Mucosa of gallbladder (tissue), 1 donor: ENCODE measurements at regions not wholly inside any gene's neighbourhood (a gene's known extent, or its start where the extent isn't known, plus 50 kb on each side); places are given as distances from the start of the nearest gene placed in this dataset.
"Not testable (repeated sequence)": the region's sequence is repeated elsewhere in the genome, so short reads cannot be mapped to it uniquely, and the experiment has no call there.

Experiments
- DNase-seq: peaks from one replicate; pipeline ENCODE4 v3.0.0-alpha.2; 2020; ENCODE audit warnings: low spot score
- donor health status: DM: no; HTN: no; CAD: no.

DNA sequence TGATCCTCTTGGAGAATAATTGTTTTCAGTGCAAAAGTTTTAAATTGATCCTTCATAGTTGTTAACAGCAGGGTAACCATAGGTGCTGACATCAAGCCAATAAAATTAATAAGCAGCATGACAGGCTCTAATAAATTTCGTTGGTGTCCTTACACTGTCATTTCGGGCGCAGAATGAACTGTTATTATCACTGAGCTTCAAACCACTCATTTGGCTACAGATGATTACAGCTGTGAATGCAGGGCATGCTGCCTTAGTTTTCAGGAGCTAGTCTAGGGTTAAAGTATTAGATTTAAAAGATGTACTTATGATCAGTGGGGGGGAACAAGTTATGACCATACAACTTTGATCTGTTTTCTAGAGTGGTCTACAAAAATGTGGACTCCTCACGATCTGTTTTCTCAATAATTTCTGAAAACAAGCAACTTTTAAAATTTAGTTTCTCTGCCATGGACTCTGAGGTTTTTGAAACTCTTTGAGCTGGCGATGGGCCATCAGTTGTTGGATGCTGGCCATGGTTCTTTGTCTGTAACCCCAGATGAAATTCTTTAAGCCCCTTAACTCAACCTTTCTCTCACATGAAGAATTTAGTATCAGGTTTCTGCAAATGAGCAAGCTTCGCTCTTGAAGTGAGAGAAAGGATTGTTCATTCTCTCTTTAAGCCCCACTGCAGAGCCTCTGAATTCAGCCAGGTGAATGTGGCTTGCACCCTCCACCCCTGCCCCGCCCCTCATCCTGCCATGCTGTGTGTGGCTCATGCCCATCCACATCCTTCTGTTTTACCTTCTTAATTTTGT is 99.1 kb upstream of the MTHFD1L start:
- no peak for DNase-seq

DNA sequence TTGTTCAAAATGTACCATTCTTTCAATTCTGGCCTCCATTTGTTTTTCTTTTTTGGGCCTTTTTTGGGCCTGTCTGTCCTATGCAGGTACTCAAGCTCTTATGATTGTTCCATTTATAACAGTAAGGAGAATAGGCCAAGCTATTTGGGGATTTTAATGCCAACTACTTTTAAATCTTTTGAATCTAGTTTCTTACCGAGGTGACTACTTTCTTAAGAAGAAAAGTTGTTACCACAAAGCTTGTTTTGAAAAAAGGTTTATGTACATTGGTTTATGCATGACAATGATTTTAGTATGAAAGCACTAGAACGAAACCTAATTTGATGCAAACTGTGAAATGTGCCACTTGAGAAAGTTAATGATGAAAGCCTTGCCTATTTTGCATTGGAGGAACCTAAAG is 98.3 kb upstream of the MTHFD1L start:
- DNase-seq, result no peak

DNA sequence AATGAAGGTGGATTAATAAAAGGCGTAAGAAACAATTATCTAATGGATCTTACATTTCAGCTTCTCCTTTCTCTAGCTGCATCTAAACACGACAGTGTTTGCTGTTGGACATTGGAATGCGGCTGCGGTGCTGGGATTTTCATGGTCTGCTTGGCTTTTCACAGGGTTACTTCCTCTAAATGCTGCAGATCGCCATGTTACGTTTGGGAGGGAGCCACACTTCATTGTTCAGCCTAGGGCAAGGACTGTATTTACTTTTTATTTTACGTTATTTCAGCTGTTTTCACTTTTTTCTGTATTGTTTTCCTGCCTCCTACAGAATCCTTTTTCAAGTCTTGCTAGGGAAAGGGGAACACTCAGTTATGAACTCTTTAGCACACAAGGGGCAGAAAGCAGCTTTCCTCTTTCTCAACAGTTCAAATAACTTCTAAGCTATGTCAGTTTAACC is 97.9 kb upstream of the MTHFD1L start:
- no peak for DNase-seq

DNA sequence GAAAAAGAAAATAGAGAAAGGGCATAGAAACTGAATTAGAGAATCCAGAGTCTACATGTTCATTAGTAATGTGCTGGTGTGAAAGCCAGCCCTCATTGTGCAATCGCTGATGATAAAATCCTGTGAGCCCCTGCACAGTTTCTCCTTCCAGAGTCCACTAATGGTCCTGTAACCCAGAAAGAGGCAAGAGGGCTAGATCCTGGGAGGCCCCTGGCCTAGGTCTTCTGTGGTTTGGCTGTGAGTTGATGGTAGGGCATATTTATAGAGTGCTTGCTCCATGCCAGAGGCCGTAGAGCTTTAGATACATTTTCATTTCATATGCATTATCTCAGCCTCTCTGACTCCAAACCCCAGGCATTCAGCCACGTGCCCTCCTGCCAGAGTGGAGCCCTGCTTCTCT is 94.9 kb upstream of the MTHFD1L start:
- DNase-seq, result no peak

DNA sequence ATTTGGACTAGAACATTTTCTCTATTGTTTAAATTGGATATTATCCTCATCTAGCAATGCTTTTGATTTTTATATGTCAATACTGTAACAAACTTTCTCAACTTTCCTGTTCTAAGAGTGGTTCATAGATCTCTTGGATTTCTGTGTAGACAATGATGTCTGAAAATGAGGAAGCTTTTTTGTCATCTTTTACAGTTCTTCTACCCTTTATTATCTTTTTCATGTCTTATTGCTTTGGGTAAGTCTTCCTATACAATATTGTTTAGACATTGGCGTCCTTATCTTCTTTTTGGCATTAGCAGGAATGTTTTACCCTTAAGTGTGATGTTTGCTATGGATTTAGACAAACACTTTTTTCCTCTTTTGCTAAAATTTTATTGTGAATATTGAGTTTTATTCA is 91.5 kb upstream of the MTHFD1L start:
- DNase-seq, result no peak

DNA sequence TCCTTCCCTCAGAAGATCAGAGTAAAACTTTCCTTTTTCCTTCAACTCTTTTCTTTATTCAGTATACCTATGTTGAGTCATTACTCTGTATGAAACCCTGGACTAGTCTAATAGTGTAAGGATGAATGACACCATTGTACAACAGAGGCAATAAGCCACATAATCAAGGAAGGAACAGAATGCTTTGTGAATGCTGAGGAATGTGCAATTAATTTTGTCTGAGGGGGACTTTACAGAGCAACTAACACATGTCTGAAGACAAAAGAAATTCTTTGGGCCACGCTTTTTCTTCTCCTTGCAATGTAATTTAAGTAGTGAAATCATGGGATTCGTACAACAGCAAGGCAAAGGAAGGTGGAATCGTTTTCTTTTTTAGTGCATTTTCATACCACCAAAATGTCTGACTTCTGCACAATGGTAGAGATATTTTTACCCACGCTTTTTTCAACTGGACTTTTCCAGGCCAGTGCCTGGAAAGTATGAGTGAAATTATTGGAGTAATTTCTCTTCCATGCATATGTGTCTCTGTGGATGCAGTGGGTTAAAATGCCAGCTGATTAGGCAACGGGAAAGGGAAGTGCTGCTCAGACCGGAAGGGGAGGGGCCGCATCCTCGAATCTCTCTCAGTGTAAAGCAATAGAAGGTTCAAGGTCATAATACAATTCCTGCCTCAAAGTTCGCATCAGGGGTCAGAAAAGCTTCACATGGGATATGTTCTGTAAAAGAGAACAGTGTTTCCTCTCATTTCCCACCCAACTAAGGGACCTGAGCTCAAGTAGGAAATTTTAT is 89.9 kb upstream of the MTHFD1L start:
- no peak for DNase-seq

DNA sequence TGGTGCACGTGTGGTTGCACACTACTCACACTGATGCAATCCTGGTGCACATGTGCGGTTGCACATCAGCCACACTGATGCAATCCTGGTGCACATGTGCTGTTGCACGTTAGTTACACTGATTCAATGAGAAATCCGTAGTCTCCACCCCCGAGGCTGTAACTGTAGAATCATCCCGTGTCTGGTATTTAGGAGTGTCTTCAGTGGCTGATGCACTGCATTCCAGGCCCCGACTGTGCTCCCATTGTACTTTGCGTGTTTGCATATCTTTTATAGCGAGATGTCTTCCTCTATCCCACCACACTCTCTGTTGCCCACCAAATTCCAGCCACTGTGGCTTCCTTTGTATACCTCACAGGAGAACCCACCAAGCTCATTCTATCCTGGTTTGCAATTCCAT is 87.8 kb upstream of the MTHFD1L start:
- no peak for DNase-seq

DNA sequence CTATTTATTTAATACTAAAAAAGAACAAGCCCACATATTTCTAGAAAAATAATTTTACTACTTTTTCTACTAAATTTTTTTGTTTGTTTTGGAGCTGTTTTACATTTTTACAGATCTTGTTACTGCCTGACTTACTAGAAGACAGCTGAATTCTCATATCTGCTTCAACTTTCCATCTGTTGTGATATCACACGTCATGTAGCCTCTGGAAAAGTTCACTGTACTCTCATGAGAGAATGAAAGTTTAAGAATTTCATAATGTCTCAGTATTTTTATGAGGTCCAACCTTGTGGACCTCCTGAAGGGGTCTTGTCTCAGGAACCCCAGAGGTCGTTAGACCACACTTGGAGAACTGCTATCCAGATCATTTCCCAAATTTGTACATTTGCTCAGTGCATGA is 81.7 kb upstream of the MTHFD1L start:
- DNase-seq, result no peak

DNA sequence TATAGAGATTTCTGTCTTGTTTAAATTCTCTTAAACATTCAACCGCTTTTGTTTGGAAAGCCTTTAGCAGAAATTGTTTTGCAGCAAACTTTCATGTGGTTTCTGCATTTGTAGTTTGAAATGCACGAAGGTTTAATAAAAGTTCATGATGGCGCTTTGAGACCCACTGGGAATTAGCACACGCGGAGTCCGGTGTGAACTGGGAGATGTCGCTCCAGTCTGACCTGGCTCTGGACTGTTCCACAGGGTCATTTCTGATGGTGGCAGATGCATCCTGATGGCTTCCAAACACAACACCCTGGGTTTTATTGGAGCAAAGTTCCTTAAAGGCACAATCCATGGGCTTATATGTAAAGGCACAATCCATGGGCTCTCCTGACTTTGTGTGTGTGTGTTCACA is 78.1 kb upstream of the MTHFD1L start:
- no peak for DNase-seq

DNA sequence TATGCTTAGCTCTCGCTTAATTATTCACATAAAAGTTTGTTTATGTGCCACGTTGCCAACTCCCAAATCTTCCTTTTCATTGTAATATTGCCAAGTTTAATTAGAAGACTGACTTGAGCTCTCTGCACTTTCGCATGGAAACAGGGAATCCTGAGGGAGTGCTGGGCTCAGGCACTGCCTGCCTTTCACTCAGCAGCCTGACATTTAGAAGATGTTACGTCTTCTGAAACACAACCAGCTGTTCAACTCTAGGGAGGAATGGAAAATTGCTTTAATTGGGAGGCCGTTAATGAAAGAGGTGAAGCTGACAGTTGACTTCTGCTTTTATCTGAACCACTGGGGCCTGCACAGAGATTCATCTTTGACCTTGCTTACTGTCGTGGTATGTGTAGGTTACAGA is 77.4 kb upstream of the MTHFD1L start:
- no peak for DNase-seq

DNA sequence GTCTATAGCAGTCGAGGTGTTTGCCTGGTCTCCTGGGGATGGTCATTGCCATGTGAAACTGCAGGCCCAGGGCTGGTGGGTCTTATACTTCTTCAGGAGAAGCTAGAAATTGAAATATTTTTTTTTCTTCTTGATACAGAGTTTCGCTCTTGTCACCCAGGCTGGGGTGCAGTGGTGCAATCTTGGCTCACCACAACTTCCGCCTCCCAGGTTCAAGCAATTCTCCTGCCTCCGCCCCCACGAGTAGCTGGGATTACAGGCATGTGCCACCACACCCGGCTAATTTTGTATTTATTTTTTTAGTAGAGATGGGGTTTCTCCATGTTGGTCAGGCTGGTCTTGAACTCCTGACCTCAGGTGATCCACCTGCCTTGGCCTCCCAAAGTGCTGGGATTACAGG is 75.6 kb upstream of the MTHFD1L start:
- DNase-seq, result not testable (repeated sequence)

DNA sequence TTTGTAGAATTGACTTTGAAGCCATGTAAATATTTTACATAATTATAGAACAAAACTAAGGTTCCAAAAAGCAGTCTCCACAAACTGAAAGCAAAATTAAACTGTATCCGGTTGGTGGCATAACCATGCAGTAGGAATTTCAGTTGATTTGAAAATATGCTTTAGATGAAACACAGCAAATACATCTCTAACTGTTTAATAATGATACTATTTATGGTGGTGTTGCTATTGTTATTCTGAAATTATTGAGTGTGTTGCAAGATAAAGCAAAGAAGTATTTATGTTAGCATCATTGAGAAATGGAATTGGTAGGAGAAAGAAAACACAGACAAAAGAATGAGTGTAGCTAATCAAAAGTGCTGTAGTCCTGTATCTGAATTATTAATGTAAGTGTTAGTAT is 73.8 kb upstream of the MTHFD1L start:
- DNase-seq, result no peak

DNA sequence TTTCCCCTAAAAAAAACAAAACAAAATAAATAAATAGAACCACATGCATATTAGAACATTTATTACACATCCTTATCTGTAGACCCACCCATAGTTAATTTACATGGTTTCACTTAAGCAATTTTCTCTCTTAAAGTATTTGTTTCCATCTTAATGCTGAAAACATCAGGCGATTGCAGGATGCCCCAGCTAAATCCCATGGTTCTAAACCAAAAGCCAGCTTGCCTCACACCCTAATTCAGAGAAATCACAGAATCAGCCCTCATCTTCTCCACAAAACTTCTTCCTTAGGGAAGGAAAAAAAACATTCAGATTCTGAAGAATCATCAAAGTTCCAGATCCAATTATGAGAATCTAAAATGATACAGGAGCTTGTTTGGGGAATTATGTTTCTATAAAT is 67.6 kb upstream of the MTHFD1L start:
- DNase-seq, result no peak

DNA sequence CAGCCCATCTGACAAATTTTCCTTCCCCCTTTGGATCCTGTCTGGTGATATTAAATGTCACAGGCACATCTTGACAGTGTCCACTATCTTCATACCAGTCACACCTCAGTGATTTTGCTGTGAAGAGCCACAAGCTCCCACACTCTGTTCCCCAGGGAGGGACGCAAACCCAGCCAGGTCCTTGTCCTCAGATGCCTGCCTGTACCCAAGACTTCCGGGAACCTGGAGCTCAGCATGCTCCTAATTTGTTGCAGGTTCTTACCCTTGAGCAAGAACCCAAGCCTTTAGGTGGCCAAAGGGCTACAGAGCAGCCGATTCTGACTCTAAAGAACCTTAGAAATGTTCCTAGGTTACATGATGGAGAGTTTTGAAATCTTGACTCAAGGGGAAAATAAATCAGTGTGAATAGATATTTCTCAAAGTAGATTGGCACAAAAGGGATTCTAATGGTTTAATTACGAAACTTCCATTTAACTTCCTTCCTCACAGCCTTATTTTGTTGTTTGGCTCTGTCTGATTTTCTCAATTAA is 66.2 kb upstream of the MTHFD1L start:
- no peak for DNase-seq

DNA sequence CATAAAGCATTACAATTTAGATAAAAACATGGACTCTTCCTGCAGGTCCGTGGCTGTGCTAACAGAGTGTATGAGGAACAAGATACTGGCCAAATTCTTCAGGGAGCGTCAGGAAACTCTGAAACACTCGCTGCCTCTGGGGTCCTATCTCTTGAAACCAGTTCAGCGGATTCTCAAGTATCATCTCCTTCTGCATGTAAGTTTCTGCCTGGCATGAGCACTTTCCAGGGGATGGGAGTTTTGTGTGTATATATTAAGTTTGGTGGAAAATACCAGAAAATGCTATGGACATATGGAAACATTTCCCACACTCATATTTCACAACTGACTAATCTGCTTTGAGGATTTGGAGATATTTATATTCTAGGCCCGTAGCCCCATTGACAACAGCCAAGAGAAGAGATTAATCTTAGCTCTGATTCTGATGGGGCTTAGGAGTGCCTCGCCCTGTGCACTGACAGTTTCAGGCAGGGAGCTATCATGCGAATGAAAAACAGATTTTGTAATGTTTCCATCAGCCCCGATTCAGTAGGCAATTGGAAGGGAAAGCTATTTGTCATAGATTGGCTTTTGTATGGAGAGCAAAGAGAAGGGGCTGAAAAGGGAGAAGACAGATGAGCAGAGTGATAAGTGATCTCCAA is 64.7 kb upstream of the MTHFD1L start:
- DNase-seq, result no peak

DNA sequence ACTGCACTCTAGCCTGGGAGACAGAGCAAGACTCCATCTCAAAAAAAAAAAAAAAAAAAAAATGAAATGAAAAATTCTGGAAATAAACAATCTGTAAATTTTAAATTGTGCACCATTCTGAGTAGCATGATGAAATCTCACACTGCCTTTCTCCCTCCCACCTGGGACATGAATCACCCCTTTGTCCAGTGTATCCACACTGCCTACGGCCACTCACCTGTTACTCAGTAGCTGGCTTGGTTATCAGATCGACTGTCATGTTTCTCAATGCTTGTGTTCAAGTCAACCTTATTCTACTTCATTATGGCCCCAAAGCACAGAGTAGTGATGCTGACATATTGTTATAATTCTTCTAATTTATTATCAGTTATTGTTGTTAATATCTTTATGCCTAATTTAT is 58.7 kb upstream of the MTHFD1L start:
- DNase-seq, result no peak

DNA sequence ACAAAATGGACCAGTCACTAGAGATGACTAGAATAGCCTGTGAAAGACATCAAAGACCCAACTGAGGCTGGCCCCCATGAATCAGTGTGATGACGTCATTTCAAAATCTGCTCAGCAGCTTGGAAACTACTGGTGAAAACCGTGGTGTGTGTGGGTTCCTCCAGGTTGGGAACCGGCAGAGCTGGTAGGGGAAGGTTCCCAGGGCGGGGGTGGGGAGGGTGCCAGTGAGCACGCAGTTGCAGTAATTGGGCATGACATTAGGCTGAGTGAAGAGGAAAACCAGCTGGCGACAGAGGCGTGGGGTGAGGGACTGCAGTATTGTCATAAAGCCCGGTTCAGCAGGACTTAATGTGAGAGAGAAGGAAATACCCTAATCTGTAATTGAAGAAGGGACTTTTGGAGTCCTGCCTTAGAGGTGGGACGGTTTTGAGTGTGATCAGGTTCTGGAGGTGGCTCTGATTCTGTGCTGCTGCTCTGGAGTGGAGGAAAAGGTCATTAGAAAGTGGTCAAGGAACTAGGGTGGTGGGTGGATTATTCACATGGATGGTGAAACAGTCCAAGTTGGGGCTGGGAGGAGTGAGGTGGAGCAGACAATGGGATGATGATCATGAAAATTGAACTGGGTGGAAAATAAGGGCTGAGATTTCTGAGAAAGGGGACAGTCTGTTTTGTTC is 52.0 kb upstream of the MTHFD1L start:
- DNase-seq, result no peak

DNA sequence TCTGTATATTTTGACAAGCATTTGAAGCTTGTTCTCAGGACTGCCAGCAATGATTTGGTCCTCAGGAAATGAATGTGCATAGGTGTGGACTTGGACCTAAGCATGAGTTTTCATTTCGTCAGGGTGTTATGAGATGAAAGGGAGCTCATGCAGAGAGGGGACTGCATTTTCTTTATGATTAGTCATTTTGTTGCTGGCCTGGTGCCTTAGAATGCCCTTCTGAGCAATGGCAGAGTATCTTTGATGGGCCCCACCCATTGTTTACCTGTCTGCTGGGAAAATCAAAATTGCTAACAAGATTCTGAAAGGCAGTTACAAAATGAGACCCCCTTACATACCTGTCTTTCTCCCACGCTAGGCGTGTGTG is 51.5 kb upstream of the MTHFD1L start:
- DNase-seq, result no peak
